Activated naive CD4-positive, alpha-beta T cell treated with anti-CD3 and anti-CD28 coated beads, Interleukin-2, amount 50 U/mL, for 72 hours (primary cell): ENCODE measurements at regions not wholly inside any gene's neighbourhood (a gene's known extent, or its start where the extent isn't known, plus 50 kb on each side); places are given as distances from the start of the nearest gene placed in this dataset.

Experiments used
- ATAC-seq, 2 donors: fragments of 150-1000 bp; cut with Tn5 transposase; 2 replicates each; pipeline ENCODE4 v1.10.0; 2021; ENCODE audit warnings: mild to moderate bottlenecking in 2 of 2, moderate library complexity in 2 of 2
- DNase-seq, 2 donors: peaks; one replicate each; pipeline ENCODE4 v3.0.0; 2021 to 2022; ENCODE audit warnings: low spot score in 2 of 2
- H3K27ac Mint-ChIP-seq, 2 donors: one replicate each; pipeline ENCODE4 v1.8.0; 2022; ENCODE audit warnings: mild to moderate bottlenecking in 2 of 2, mixed read lengths in 2 of 2
- H3K36me3 Mint-ChIP-seq, 2 donors: one replicate each; pipeline ENCODE4 v1.8.0; 2022; ENCODE audit warnings: mixed read lengths in 2 of 2
- H3K9me3 Mint-ChIP-seq, 2 donors: one replicate each; pipeline ENCODE4 v1.8.0; 2022; ENCODE audit warnings: mixed read lengths in 2 of 2

- ATAC-seq = no peak
- H3K36me3 Mint-ChIP-seq = peaks cover 6 to 8% of the 10 kb centered on the region in 2 donors
- H3K9me3 Mint-ChIP-seq = peaks cover 6 to 7% of the 10 kb centered on the region in 2 donors
- peak in 1 of 2 donors; percentile 26 for DNase-seq
- no peak overlapping the region for H3K27ac Mint-ChIP-seq
These were observed 192.3 kb downstream of the DLL1 start for GRCh38 chr6:170098428-170099170.

GRCh38 chr6:170097505-170098427 lies 193.1 kb downstream of the DLL1 start:
- peaks cover 6 to 8% of the 10 kb centered on the region in 2 donors for H3K36me3 Mint-ChIP-seq
- peaks cover 6 to 7% of the 10 kb centered on the region in 2 donors for H3K9me3 Mint-ChIP-seq
- H3K27ac Mint-ChIP-seq = no peak overlapping the region
- ATAC-seq (no peak), DNase-seq (peak in 1 of 2 donors; percentile 39)

DNA sequence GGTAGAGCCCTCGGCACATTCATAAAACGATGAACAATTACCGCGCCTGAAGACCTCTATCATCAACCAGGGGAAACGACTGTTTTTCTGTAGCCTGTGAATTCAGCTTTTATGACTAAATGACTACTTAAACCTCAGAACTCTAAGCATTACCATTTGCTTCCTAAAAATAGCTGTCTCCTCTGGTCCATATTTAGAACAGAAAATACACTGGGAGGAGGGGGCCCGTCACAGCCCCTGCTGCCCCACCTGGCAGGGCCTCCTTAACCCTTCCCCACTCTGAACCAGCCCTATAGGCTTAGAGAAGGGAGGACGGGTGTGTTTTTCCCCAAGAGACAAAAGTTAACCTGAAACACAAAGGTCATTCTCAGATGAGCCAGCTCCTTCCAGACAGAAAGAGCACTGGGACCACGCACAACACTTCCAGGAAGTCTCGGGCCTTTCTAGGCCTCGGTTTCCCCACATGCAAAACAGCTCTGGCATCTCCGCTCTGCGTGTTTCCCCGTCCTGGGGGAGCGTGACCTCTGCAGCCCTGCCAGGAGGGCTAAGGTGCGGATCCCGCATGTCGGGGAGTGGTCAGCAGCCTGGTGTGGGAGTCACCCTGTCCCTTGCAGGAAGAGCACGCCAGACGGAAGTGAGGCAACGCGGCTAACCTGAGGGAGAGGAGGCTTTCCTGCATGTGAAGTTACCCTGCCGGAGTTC lies 193.9 kb downstream of the DLL1 start:
- peak in 1 of 2 donors; percentile 40 for DNase-seq
- no peak overlapping the region for H3K27ac Mint-ChIP-seq
- peaks cover 6 to 7% of the 10 kb centered on the region in 2 donors for H3K9me3 Mint-ChIP-seq
- peaks cover 6 to 8% of the 10 kb centered on the region in 2 donors for H3K36me3 Mint-ChIP-seq
- no peak for ATAC-seq

DNA sequence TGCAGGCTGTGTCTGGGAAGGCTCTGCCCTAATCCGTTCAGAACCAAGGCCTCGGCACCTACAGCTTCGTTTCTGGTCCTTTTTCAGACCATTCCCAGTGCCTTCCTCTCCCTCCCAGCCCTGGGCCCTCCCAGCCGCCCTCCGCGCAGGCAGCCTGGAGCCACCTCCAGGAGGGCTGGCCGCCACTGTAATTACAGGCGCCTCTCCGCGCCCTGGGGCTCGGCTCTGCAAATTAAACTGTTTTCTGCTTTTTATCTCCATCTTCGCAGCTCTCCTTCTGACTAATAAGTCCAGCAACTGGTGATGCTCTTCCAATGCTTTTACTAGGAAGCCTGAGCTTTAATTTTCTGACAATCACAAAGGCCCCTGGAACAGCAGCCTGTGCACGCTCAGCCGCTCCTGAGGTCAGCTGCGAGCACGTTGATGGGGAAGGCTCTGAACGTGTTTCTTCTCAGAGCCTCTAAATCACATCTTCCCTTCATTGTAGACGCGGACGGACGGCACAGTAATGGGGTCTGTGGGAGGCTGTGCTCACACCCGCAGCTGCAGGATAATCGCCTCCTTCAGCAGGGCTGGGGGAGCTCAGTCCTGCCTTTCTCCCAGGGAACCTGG lies 194.6 kb downstream of the DLL1 start:
- DNase-seq = peak in 1 of 2 donors; percentile 26
- no peak overlapping the region for H3K27ac Mint-ChIP-seq
- no peak for ATAC-seq
- peaks cover 6 to 8% of the 10 kb centered on the region in 2 donors for H3K36me3 Mint-ChIP-seq
- H3K9me3 Mint-ChIP-seq = peaks cover 6 to 7% of the 10 kb centered on the region in 2 donors

- DNase-seq (peak in 1 of 2 donors; percentile 47), ATAC-seq (no peak)
- peaks cover under 1 to 1% of the 10 kb centered on the region in 2 donors for H3K9me3 Mint-ChIP-seq
- H3K36me3 Mint-ChIP-seq = no peaks in the 10 kb centered on the region
- no peak overlapping the region for H3K27ac Mint-ChIP-seq
These were observed 195.5 kb downstream of the DLL1 start for GRCh38 chr6:170095273-170095981.

- Mint-ChIP-seq H3K27ac (no peak overlapping the region), H3K9me3 (no peaks in the 10 kb centered on the region), H3K36me3 (no peaks in the 10 kb centered on the region)
- ATAC-seq = no peak
- peak in 1 of 2 donors; percentile 28 for DNase-seq
These were observed 196.1 kb downstream of the DLL1 start for GRCh38 chr6:170094686-170095272.

DNA sequence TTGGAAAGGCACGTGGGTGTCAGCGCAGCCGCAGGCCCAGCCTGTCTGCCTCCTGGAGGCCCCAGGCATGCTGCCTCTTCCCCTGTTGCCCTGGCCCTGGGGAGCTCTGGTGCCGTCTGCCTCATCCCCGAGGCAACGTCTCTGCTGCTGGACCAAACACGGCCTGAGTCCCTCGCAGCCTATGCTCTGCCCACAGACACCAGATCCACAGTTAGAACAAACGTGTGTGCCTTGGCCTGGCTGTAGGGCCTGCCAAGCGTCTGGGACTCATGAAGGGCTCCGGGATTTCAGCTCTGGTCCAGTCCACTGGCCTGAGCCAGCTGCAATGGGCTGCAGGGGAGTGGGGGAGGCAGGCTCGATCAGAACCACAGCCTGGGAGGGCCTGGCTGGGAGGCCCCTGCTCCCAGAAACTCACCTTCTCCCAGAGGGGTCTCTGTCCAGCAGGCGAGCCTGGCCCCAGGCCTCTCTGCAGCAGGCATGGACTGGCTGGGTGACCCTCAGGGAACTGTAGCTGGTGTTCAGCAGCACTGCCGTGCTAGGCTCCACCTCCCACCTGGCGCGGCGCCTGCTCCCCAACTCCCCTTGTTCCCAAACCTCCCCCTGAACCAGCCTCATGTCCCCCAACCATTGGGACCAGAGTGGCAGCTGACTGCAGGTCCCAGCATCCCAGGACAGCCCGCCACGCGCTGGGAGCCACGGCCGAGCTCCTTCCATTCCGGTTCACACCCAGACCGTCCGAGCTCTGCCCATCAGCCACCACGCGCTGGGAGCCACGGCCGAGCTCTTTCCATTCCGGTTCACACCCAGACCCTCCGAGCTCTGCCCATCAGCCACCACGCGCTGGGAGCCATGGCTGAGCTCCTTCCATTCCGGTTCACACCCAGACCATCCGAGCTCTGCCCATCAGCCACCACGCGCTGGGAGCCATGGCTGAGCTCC lies 197.0 kb downstream of the DLL1 start:
- Mint-ChIP-seq H3K9me3 (no peaks in the 10 kb centered on the region), H3K36me3 (no peaks in the 10 kb centered on the region), H3K27ac (no peak overlapping the region)
- DNase-seq = peak in 1 of 2 donors; percentile 55
- no peak for ATAC-seq

- no peak for DNase-seq
- no peak for ATAC-seq
- Mint-ChIP-seq H3K36me3 (no peaks in the 10 kb centered on the region), H3K9me3 (no peaks in the 10 kb centered on the region), H3K27ac (no peak overlapping the region)
These were observed 197.6 kb downstream of the DLL1 start for GRCh38 chr6:170093276-170093657.

DNA sequence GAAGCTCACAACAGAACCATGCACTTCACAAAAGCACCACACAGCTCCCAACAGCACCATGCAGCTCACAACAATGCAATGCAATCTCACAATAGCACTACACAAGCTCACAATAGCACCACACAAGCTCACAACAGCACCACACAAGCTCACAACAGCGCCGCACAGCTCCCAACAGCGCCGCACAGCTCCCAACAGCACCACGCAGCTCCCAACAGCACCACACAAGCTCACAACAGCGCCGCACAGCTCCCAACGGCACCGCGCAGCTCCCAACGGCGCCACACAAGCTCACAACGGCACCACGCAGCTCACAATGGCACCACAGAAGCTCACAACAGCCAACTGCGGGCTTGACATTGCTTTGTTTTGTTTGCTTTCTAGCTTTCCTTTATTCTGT lies 198.1 kb downstream of the DLL1 start:
- no peaks in the 10 kb centered on the region for H3K36me3 Mint-ChIP-seq
- no peak overlapping the region for H3K27ac Mint-ChIP-seq
- DNase-seq (no peak), ATAC-seq (no peak)
- H3K9me3 Mint-ChIP-seq = no peaks in the 10 kb centered on the region

GRCh38 chr6:170091639-170092579 lies 199.0 kb downstream of the DLL1 start:
- H3K9me3 Mint-ChIP-seq = no peaks in the 10 kb centered on the region
- H3K36me3 Mint-ChIP-seq = no peaks in the 10 kb centered on the region
- DNase-seq (peak in 1 of 2 donors; percentile 49), ATAC-seq (no peak)
- H3K27ac Mint-ChIP-seq = no peak overlapping the region

DNA sequence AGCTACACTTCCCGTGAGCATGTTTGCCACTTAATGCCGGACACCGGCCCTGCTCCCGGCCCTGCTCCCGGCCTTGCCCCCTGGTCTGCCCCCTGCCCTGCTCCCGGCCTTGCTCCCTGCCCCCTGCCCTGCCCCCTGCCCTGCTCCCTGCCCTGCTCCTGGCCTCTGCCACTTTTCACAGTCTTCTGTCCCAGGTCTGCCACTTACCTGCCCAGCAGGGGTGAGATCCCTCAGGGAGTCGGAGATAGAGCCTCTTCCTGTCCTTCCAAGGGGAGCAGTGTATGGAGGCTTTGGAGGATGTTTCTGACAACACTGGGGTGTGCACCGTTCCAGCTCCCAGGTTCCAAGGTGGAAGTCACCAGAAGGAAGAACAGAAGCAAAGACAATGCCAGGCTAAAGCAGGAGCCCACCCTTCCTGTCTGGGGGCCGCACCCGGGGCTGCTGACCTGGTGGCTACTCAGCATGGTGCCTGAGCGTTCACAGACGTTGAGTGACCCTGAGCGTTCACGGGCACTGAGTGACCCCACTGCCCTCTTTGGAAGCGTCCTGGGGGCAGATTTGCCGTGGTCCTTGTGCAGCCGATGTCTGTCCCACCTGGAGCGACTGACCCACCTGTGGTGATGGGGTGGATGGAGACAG lies 199.8 kb downstream of the DLL1 start:
- no peak overlapping the region for H3K27ac Mint-ChIP-seq
- ATAC-seq = no peak
- no peaks in the 10 kb centered on the region for H3K36me3 Mint-ChIP-seq
- H3K9me3 Mint-ChIP-seq = no peaks in the 10 kb centered on the region
- DNase-seq = peak in 1 of 2 donors; percentile 35

- DNase-seq (peak in 1 of 2 donors; percentile 34), ATAC-seq (no peak)
- Mint-ChIP-seq H3K9me3 (no peaks in the 10 kb centered on the region), H3K27ac (peak overlapping the region in 1 of 2 donors; percentile 91), H3K36me3 (no peaks in the 10 kb centered on the region)
These were observed 200.3 kb downstream of the DLL1 start for GRCh38 chr6:170090561-170090960.

- no peaks in the 10 kb centered on the region for H3K36me3 Mint-ChIP-seq
- H3K9me3 Mint-ChIP-seq = no peaks in the 10 kb centered on the region
- DNase-seq (no peak), ATAC-seq (peak in 1 of 2 donors; percentile 7)
- peak overlapping the region; percentile 72 to 91 for H3K27ac Mint-ChIP-seq
These were observed 200.9 kb downstream of the DLL1 start for GRCh38 chr6:170089963-170090362.
